Vagina (tissue), 2 donors: ENCODE measurements at regions not wholly inside any gene's neighbourhood (a gene's known extent, or its start where the extent isn't known, plus 50 kb on each side); places are given as distances from the start of the nearest gene placed in this dataset.

ENCODE experiments used
- POLR2A ChIP-seq, 2 donors: fragments of 450-650 bp; IDR thresholded peaks; one replicate each; pipeline ENCODE4 v1.6.1; 2017; ENCODE audit warnings: antibody characterized with exemption in 2 of 2, mild to moderate bottlenecking in 2 of 2, moderate library complexity in 2 of 2
- POLR2AphosphoS5 ChIP-seq, 2 donors: sonication (generic); formaldehyde crosslinking; IDR thresholded peaks; one replicate each; pipeline ENCODE4 v1.9.0; 2017; ENCODE audit warnings: antibody characterized with exemption in 2 of 2, mild to moderate bottlenecking in 2 of 2, low read depth in 1 of 2; ENCODE audit not compliant: insufficient read depth in 1 of 2
- TF ChIP-seq, protein P1 (sequence below), 3 experiments: fragments of 450-650 bp in 2 of 3; fragments of 200-600 bp in 1 of 3; sonication (generic) in 1 of 3; IDR thresholded peaks; one replicate each; pipeline ENCODE4 v1.5.1; 2017 to 2019; ENCODE audit warnings: antibody characterized with exemption in 3 of 3, mild to moderate bottlenecking in 2 of 3, moderate library complexity in 2 of 3

DNA sequence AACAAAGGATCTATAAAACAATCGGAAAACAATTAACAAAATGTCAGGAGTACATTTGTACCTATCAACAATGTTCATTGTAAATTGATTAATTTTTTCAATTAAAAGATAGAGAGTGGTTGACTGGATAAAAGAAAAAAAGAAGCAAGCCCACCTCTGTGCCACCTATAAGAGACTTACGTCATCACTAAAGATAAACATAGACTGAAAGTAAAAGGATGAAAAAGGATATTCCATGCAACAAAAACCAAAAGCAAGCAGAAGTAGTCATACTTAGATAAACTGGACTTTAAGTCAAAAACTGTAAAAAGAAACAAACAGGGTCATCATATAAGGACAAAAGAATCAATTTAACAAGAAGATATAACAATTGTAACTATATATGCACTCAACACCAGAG, 197.4 kb downstream of the RASEF start:
- TF ChIP-seq, protein P1, sequence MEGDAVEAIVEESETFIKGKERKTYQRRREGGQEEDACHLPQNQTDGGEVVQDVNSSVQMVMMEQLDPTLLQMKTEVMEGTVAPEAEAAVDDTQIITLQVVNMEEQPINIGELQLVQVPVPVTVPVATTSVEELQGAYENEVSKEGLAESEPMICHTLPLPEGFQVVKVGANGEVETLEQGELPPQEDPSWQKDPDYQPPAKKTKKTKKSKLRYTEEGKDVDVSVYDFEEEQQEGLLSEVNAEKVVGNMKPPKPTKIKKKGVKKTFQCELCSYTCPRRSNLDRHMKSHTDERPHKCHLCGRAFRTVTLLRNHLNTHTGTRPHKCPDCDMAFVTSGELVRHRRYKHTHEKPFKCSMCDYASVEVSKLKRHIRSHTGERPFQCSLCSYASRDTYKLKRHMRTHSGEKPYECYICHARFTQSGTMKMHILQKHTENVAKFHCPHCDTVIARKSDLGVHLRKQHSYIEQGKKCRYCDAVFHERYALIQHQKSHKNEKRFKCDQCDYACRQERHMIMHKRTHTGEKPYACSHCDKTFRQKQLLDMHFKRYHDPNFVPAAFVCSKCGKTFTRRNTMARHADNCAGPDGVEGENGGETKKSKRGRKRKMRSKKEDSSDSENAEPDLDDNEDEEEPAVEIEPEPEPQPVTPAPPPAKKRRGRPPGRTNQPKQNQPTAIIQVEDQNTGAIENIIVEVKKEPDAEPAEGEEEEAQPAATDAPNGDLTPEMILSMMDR (IDR thresholded peaks at IDR 0.05): no peak
- TF ChIP-seq POLR2AphosphoS5 (IDR thresholded peaks at IDR 0.05; ENCODE audit: insufficient read depth in 1 of 2, low read depth in 1 of 2): no peak
- TF ChIP-seq POLR2A (IDR thresholded peaks at IDR 0.05): no peak
